Skeletal muscle tissue (tissue), 3 donors: ENCODE measurements at regions not wholly inside any gene's neighbourhood (a gene's known extent, or its start where the extent isn't known, plus 50 kb on each side); places are given as distances from the start of the nearest gene placed in this dataset.
"Not testable (repeated sequence)": the region's sequence is repeated elsewhere in the genome, so short reads cannot be mapped to it uniquely, and the experiment has no call there.

Experiments
- H3K27ac ChIP-seq: one replicate; pipeline ENCODE4 v1.7.0; 2013; ENCODE audit warnings: mild to moderate bottlenecking, low read depth, low read length, inconsistent platforms
- H3K27me3 ChIP-seq, 3 donors: one replicate each; pipeline ENCODE4 v1.7.0; 2013; ENCODE audit warnings: low read length in 3 of 3; ENCODE audit not compliant: control insufficient read depth in 3 of 3, insufficient read depth in 3 of 3
- H3K36me3 ChIP-seq, 3 donors: one replicate each; pipeline ENCODE4 v1.7.0; 2013; ENCODE audit warnings: low read length in 3 of 3; ENCODE audit not compliant: control insufficient read depth in 3 of 3, insufficient read depth in 3 of 3
- H3K4me1 ChIP-seq, 3 donors: one replicate each; pipeline ENCODE4 v1.7.0; 2013; ENCODE audit warnings: low read length in 3 of 3, mild to moderate bottlenecking in 3 of 3; ENCODE audit not compliant: control insufficient read depth in 3 of 3, insufficient read depth in 3 of 3
- H3K4me3 ChIP-seq, 3 donors: one replicate each; pipeline ENCODE4 v1.7.0; 2013; ENCODE audit warnings: low read length in 3 of 3
- H3K9ac ChIP-seq, 3 donors: one replicate each; pipeline ENCODE4 v1.7.0; 2013; ENCODE audit warnings: low read length in 3 of 3, mild to moderate bottlenecking in 3 of 3, moderate library complexity in 2 of 3, low read depth in 1 of 3
- H3K9me3 ChIP-seq, 3 donors: one replicate each; pipeline ENCODE4 v1.7.0; 2013; ENCODE audit warnings: low read length in 3 of 3; ENCODE audit not compliant: control insufficient read depth in 3 of 3
- donor health status: Osteomylitis.

GRCh38 chr9:119880361-119880760 lies 511.1 kb upstream of the BRINP1 start:
- Histone ChIP-seq H3K27me3 (no peaks in the 10 kb centered on the region), H3K9ac (no peak overlapping the region), H3K4me1 (no peaks in the 10 kb centered on the region), H3K27ac (no peak overlapping the region), H3K36me3 (no peaks in the 10 kb centered on the region), H3K9me3 (no peaks in the 10 kb centered on the region), H3K4me3 (no peak overlapping the region)

GRCh38 chr9:119877306-119877705 lies 508.1 kb upstream of the BRINP1 start:
- no peak overlapping the region for H3K4me3 ChIP-seq
- no peaks in the 10 kb centered on the region for H3K4me1 ChIP-seq
- H3K9ac ChIP-seq = no peak overlapping the region
- H3K27ac ChIP-seq = no peak overlapping the region
- no peaks in the 10 kb centered on the region for H3K9me3 ChIP-seq
- no peaks in the 10 kb centered on the region for H3K36me3 ChIP-seq
- no peaks in the 10 kb centered on the region for H3K27me3 ChIP-seq

GRCh38 chr9:119873877-119874276 lies 504.6 kb upstream of the BRINP1 start:
- Histone ChIP-seq H3K9ac (no peak overlapping the region), H3K9me3 (no peaks in the 10 kb centered on the region), H3K27me3 (no peaks in the 10 kb centered on the region), H3K4me3 (no peak overlapping the region), H3K4me1 (no peaks in the 10 kb centered on the region), H3K36me3 (no peaks in the 10 kb centered on the region), H3K27ac (no peak overlapping the region)

GRCh38 chr9:119870251-119870650 lies 501.0 kb upstream of the BRINP1 start:
- not testable (repeated sequence) for H3K9ac ChIP-seq, H3K4me3 ChIP-seq, H3K36me3 ChIP-seq, H3K9me3 ChIP-seq, H3K4me1 ChIP-seq, H3K27ac ChIP-seq, H3K27me3 ChIP-seq

GRCh38 chr9:119868694-119869093 lies 499.5 kb upstream of the BRINP1 start:
- Histone ChIP-seq H3K4me1 (no peaks in the 10 kb centered on the region), H3K27ac (no peak overlapping the region), H3K36me3 (no peaks in the 10 kb centered on the region), H3K9ac (no peak overlapping the region), H3K4me3 (no peak overlapping the region), H3K9me3 (no peaks in the 10 kb centered on the region), H3K27me3 (no peaks in the 10 kb centered on the region)

GRCh38 chr9:119861842-119862241 lies 492.6 kb upstream of the BRINP1 start:
- no peaks in the 10 kb centered on the region for H3K27me3 ChIP-seq
- H3K4me1 ChIP-seq = no peaks in the 10 kb centered on the region
- H3K27ac ChIP-seq = no peak overlapping the region
- no peak overlapping the region for H3K4me3 ChIP-seq
- no peak overlapping the region for H3K9ac ChIP-seq
- no peaks in the 10 kb centered on the region for H3K36me3 ChIP-seq
- H3K9me3 ChIP-seq = no peaks in the 10 kb centered on the region

GRCh38 chr9:119859128-119859527 lies 489.9 kb upstream of the BRINP1 start:
- H3K27ac ChIP-seq = no peak overlapping the region
- no peaks in the 10 kb centered on the region for H3K9me3 ChIP-seq
- H3K27me3 ChIP-seq = no peaks in the 10 kb centered on the region
- H3K4me3 ChIP-seq = no peak overlapping the region
- no peak overlapping the region for H3K9ac ChIP-seq
- H3K4me1 ChIP-seq = no peaks in the 10 kb centered on the region
- no peaks in the 10 kb centered on the region for H3K36me3 ChIP-seq

GRCh38 chr9:119853126-119853525 lies 483.9 kb upstream of the BRINP1 start:
- H3K4me3 ChIP-seq = no peak overlapping the region
- H3K36me3 ChIP-seq = no peaks in the 10 kb centered on the region
- no peaks in the 10 kb centered on the region for H3K27me3 ChIP-seq
- no peaks in the 10 kb centered on the region for H3K4me1 ChIP-seq
- H3K9ac ChIP-seq = no peak overlapping the region
- no peaks in the 10 kb centered on the region for H3K9me3 ChIP-seq
- no peak overlapping the region for H3K27ac ChIP-seq

GRCh38 chr9:119852390-119852789 lies 483.2 kb upstream of the BRINP1 start:
- Histone ChIP-seq H3K36me3 (no peaks in the 10 kb centered on the region), H3K4me3 (no peak overlapping the region), H3K4me1 (no peaks in the 10 kb centered on the region), H3K27ac (no peak overlapping the region), H3K9ac (no peak overlapping the region), H3K27me3 (no peaks in the 10 kb centered on the region), H3K9me3 (no peaks in the 10 kb centered on the region)

- Histone ChIP-seq H3K4me3 (no peak overlapping the region), H3K27ac (no peak overlapping the region), H3K9ac (no peak overlapping the region), H3K27me3 (no peaks in the 10 kb centered on the region), H3K36me3 (no peaks in the 10 kb centered on the region), H3K9me3 (peaks cover 0 to 5% (median 5%) of the 10 kb centered on the region in 3 donors), H3K4me1 (no peaks in the 10 kb centered on the region)
These were observed 475.2 kb upstream of the BRINP1 start for GRCh38 chr9:119844431-119844830.

GRCh38 chr9:119841016-119841415 lies 471.8 kb upstream of the BRINP1 start:
- Histone ChIP-seq H3K9me3 (peaks cover 0 to 2% (median 0%) of the 10 kb centered on the region in 3 donors), H3K27ac (no peak overlapping the region), H3K4me3 (no peak overlapping the region), H3K36me3 (no peaks in the 10 kb centered on the region), H3K4me1 (no peaks in the 10 kb centered on the region), H3K27me3 (no peaks in the 10 kb centered on the region), H3K9ac (no peak overlapping the region)
